HG02610 (cell line): ENCODE measurements at regions not wholly inside any gene's neighbourhood (a gene's known extent, or its start where the extent isn't known, plus 50 kb on each side); places are given as distances from the start of the nearest gene placed in this dataset.
"Not testable (repeated sequence)": the region's sequence is repeated elsewhere in the genome, so short reads cannot be mapped to it uniquely, and the experiment has no call there.

Experiments
- ATAC-seq: cut with Tn5 transposase; IDR thresholded peaks from one replicate; pipeline ENCODE4 v1.9.1; 2021; ENCODE audit warnings: mild to moderate bottlenecking, moderate library complexity; ENCODE audit not compliant: unreplicated experiment

DNA sequence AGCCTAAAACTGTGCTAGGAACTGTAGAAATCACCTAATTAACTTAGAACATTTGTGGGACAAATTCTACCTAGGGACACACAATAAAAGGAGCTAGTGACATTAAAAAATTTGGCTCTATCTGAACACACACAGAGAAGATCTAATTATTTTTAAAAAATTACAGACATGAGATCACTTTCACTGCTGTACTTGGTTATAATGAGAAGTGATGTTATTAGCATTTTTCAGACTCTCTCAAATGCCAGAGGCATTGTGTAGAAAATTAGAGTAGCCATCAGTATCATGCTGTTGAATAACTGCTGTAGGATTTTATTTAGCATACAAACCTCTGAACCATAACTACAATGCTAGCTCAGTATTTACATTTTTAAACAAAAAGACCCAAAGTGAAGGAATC is 109.1 kb upstream of the ANK2 start:
- ATAC-seq = no peak

DNA sequence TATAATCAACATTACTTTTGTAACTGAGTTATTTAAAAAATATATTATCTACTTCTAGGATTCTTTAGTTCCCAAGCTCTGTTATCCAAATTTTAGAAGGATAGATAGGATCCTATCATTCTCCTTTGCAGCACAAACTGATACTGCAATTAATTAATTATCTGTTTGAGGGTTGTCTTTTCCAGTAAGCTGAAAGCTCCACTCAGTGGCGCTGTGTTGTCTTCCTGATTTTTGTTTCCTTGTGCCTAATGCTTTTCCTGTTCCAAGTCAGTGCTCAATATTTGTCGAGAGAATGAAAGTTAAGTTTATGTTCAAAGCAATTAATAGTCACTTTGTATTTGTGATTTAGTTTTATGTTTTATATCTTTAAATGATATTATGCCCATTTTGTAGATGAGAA is 107.4 kb upstream of the ANK2 start:
- no peak for ATAC-seq

DNA sequence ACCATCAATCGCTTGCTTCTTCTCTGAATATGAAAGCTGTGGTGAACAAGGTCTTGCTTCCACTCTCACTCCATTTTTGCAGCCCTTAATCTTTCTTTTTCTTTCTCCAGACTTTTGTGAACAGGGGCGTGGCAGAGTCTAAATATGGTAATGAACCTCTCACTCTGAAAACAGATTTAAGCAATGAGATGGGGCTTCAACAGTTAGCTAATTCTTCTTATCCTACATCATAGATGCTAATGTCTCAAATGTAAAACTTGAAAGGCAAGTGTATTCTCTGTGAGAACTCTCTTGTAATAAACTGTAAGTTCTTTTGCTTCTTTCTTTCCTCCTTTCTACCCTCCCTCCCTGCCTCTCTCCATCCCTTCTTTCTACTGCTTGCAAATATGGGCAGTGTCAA is 106.5 kb upstream of the ANK2 start:
- no peak for ATAC-seq

DNA sequence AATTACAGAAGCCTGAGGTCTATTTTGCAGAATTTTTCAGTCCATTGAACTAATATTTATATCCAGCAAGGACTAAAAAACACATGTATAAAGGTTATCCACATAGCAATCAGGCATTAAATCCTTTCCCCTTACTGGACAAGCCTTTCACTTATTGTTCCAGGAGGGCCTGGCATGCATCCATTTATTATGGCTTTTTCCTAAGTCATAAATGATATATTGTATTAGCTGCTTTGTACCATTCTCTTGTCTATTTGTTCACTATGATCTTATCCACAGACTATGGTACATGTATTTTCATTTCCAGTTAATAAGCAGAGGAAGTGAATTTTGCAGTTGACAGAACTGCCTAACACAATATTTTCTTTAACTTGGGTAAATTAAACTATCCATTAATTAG is 105.4 kb upstream of the ANK2 start:
- ATAC-seq = no peak

DNA sequence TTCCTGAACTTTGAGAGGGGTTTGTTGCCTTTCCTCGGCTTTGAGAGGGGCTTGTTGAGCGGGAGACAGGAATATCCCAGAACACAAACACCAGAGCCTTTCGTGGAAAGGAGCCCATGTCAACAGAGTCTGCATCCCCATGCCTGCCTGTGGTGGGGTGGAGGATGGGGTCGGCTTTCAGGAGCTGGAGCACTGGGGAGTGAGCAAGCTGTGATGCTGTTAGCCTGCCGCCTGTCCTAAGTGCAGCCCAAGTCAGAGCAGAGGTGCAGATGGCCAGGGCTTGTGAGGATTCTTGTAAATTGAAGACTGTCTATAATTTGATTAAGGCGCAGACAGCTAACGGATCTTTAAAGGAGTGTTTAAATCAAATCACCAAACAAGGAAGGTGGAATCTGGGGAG is 103.3 kb upstream of the ANK2 start:
- ATAC-seq = no peak

DNA sequence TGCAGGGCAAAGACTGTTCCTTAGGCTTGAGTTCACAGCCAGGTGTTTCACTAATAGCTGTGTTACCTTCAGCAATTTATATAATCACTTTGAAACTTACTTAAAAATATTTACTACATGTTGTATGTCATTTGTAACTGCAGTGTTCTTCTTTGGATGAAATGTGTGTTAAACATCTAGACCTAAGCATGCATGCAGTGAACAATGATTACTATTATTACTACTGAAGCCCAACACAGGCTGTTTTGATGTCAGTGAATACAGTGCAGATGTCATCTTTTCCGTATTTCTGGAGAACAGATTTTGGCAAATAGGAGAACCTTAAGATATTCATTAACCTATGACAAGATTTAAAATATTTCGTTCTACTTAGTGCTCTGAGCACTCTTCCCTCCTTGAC is 101.8 kb upstream of the ANK2 start:
- ATAC-seq = no peak

DNA sequence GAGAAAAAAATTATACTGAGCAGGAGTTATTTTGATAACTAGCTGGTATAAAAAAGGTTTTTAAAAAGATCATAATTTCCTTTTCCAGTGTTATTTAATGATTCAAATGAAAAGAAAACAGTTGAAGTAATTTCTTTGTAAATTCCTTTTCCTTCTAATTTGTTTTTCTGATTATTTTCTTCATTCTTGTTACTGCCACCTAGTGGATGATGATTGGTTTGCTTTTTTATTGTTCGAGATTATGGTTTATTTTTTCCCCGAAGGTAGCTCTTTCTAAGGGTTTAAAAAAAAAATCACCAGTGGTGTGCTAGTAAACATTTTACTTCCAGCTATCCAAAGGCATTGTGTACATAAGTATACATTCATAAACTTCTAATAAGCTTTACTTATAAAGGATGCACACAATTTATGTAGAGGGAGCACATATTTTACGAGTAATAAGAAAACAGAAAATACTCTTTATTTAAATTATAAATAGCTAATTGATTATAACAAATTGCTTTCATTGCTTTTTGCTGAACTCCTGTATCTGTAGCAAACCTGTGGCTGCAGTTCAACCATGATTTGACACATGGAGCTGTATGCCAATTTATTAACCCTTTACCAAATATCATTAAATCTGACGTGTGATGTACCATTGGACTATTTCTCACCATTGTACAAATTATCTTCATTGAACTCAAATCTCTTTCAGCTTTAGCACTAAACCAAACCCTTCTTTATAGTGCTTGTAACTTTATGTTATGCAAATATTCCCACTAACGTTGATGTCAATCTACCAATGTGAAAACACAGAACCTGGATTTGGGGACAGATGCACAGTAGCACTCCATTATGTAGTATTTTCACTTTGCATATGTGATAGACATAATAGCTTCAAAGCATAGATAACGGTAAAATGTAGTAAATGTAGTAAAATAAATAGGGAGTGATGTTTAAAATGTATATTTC is 97.8 kb upstream of the ANK2 start:
- no peak for ATAC-seq

DNA sequence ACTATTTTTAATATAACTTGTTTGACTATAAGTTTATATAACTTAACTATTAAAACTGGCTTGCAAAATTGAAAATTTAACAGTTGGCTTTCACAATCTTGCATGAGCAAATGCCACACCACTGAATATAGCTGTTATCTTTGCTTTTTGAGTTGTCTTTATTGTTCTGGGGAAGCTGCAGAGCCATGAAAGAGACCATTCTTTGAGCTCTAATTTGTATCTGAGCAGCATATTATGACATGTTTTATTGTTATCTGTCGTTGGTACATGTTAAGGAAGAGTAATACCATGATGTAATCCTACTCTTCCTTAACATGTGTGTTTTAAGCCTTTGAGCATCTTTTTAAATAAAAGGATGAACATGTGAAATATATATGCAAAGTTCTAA is 97.1 kb upstream of the ANK2 start:
- ATAC-seq = no peak

DNA sequence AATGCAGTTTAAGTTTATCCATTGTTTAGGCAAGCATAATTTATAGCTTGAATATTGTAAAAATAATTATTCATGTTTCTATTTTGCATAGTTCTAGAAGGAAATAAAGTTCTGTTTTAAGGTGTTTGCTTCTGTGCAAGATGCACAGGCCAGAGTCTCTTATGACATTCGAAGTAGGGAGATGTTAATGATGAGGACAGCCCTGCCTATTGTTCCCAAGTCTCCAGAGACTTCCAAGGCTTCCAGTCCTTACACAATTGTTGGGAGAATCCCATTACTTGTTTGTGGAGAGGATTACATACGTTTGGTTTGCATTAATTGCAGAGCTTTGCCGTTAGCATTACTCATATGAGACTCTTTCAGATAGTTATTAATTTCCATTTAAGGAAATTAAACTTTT is 96.2 kb upstream of the ANK2 start:
- no peak for ATAC-seq

DNA sequence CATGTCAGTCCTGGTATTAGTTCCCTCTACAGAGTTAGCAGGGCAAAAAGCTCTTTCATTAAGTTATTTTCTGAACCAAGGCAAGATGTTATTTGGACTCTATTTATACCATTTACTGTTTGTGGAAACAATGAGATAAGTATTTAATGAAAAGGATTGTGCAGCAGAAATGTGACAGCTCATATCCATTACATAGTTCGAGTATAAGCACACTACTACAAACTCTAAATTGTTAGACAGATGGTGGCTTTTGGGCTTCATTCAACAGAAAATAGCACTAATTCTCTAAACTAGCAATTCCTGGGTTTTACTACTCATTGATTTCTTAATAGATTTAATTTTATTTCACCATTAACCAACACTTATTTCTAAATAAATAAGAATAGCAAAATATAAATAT is 95.2 kb upstream of the ANK2 start:
- ATAC-seq = no peak

DNA sequence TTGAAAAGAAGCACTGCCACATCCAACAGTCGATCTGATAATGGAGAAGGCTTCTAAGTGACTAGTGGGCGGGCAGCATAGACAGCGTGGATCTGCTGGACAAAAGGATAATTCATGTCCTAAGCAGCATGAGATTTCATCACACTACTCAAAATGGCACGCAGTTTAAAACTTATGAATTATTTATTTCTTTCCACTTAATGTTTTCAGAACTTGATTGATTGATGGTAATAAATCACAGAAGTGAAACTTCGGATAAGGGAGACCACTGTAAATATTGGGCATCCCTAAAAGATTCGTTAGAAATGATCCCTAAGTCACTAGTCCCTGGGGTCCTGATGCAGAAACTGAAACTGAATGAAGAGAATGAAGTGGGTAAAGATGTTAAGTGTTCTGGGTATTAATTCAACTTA is 93.0 kb upstream of the ANK2 start:
- ATAC-seq = no peak

DNA sequence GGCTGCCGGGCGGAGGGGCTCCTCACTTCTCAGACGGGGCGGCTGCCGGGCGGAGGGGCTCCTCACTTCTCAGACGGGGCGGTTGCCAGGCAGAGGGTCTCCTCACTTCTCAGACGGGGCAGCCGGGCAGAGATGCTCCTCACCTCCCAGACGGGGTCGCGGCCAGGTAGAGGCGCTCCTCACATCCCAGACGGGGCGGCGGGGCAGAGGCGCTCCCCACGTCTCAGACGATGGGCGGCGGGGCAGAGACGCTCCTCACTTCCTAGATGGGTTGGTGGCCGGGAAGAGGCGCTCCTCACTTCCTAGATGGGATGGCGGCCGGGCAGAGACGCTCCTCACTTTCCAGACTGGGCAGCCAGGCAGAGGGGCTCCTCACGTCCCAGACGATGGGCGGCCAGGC is 91.7 kb upstream of the ANK2 start:
- not testable (repeated sequence) for ATAC-seq

DNA sequence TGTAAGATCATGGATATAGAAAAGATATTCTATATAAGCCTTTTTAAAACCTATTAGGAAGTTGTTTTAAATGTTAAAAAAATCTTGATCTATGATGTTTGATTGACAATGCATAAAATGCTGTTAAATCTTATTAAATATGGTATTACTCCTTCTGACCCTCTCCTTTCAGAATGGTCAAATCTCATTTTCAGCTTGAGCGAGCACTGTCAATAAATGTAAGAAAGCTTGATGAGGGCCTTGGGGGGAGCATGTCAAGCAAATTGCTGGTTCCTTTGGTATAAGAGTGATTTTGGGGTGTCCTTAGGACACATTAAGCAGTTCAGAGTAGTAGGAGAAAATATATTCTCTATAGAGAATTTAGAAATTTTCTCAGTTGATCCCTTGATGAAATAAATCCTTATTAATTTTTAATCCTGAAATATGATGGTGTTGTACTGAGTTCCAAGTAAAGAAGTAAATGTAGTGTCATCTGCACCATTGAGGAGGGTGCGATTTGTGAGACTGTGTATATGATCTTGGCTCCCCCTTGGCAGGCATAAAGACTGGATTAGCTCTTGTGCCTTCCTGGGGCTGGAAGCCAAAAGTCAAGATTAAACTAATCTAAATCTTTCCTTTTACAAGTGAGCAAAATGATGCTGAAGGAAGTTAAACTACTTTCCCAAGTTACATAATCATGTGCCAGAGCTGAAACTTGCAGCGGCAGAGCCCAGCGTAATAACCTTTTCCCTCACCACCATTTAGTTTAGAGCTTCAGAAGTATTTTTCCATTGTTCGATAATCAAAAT is 82.6 kb upstream of the ANK2 start:
- ATAC-seq = no peak

DNA sequence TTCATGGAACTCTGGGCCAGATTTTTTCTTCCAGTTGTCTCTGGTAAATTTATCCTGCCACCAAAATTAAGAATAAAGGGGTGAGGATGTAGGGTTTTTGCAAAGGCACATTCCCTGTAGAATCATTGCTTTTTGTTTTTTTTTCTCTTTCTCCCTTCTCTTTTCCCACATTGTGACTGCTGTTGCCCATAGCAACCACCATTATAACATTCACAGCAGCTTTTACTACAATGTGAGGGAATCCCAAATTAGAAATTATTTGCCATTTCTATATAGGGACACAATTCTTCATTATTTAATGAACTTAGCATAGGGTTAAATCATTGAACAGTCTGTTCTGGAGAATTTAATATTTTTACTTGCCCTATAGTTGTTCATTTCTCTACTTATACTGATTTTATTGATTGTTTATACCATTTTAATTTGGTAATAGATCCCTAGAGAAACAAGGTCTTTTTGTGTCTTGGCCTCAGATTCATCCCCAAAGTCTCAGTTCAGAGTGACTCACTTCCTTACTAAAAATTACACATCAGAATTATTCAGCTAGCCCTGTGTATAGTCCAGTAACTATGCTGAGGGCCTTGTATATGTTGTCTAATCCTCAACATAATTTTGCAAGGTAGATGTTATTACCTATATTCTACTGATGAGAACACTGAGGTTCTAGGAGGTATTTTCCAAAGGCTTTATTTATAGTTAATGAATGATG is 80.8 kb upstream of the ANK2 start:
- ATAC-seq = no peak

DNA sequence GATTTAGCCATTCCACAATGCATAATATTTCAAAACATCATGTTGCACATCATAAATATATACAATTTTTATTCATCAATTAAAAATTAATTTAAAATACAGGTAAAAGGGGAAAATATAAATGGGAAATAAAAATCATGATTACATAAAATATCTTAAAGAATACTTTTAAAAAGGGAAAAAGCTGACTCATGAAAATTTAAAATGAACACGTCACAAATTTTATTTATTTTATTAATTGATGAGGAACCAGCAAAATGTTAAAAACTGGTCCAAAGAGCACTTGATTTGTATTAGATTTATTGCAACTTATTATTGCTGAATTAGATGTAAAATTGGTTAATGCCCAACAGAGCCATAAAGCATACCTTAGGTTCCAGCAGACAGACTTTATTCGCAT is 78.5 kb upstream of the ANK2 start:
- ATAC-seq = no peak

DNA sequence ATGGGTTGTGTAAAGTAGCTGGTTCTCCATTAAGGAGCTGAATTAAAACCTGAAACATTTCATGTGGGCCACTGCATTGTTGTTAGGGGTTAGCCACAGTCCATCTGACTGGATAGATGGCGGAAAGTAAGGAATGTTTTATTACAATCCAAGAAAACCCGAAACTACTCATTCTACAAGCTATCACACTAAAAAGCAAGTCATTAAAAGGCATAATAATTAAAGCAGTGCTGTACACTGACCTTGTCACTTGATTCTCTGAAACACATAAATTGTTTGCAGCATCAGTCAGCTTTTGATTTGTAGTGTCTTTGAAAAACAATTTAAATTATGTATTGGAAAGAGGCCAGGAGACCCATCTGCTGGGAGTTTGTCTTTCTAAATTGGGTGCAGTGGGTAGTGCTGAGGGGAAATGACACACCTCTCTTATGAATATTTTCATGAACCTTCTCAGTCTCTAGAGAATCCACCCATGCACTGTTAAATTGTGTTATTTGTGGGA is 75.7 kb upstream of the ANK2 start:
- ATAC-seq = no peak

DNA sequence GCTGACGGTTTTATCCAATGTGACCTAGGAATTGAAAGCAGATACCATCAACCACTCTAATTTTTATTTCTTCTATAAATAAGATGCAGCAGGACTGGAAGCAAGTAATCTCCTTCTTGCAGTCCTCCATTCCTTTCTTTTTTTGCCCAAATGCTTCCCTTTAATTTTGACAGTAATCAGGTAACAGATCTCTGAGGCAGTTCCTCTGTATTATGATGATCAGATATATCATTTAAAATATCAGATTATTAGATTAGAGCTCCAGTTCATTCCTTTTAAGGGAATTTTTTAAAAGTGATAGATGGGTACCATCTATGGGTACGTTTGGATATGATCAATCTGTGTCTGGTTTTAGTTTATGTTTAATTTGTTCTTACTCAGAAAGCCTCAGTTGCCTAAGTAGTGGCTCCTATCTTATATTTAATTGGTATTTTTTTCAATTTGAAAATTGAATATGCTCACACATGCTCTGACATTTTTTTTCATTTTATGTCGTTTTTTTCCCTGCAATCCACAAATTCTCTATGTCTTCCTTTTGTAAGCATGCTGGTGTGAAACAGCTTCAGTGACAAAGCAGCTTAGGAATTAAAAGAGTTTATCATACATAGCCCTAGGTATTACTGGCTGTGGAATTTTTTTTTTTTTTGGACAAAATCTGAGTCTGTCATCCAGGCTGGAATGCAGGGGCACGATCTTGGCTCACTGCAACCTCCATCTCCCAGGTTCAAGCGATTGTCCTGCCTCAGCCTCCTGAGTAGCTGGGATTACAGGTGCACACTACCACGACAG is 73.7 kb upstream of the ANK2 start:
- ATAC-seq = no peak

DNA sequence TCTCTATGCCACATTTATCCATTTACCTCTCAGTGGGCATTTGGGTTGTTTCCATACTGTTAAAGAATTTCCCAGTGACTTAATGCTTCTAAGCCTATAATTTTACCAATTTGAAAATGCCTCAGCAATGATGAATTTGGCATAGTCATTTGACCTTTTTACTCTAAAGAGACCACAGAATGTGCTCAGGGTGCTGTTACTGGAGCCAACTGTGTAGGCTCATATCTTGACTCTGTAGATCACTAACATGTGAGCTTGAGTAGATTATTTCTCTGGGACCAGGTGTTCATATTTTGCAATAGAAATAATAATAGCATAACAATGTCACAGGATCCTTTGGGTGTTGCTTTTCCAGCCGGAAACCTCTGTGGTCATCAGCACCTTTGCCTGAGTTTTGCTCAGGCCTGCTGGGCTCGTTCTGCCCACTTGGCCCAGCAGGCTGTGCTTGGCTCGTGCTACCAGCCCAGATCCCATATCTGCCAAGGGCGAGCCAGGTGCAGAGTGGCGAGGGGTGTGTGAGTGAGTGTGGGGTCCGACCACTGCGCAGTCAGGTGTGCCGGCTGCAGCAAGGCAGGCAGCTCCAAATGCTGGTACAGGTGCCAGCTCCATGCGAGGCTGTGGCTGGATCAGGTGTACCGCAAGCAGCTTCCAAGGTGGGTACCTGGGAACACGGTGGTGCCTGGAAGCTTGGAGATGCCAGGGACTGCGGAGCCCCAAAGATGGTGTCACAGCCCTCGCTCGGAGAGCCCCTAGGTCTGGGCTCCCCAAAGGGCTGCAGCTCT is 70.6 kb upstream of the ANK2 start:
- no peak for ATAC-seq

DNA sequence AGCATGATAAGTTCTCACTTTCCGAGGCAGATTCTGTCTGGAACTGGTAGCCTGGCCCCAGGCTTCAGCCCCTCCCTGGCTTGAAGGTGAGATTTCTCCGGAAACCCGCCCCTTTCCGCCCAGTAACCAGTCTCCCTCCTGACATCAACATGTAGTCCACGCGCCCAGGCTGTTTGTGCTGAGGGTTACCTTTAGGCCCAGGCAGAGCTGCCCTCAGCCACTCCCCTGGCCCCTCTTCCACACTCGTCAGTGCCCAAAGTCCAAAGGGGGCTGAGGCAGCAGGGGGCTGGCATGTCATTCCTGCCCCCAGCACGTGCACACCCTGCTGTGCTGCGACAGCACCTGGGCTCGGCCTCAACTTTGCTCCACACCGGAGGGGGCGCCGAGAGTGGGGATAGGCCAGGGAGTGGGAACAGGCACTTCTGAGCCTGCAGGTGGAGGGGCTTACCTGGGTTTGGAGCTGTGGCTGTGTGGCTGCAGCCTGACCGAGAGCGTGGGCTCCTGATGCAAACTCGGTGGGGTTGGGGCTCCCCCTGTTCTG is 69.5 kb upstream of the ANK2 start:
- no peak for ATAC-seq

DNA sequence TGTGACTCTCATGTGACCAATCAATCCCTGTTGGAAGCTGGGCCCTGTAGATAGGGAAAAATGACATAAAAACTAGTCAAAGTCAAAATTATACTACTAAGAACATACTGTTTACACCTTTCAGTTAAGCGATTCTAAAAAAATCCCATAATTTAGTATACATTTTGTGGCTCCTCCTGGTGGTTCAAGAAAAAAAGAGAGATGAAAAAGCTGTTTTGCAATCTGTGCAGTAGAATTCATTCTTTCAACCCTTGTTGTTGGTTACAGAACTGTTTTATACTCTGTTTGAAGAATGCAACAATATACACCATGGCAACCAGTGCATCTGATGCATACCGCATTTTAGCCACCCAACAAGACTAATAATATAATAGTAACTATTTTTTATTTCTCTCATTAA is 66.8 kb upstream of the ANK2 start:
- no peak for ATAC-seq
